DND-41 (cell line): ENCODE measurements at regions not wholly inside any gene's neighbourhood (a gene's known extent, or its start where the extent isn't known, plus 50 kb on each side); places are given as distances from the start of the nearest gene placed in this dataset.

Experiments used
- CTCF ChIP-seq: IDR thresholded peaks from 2 replicates; pipeline ENCODE4 v1.5.1; 2012; ENCODE audit warnings: borderline replicate concordance, low read length, moderate library complexity, mild to moderate bottlenecking; ENCODE audit not compliant: poor library complexity, severe bottlenecking; ENCODE audit errors: extremely low read depth
- EZH2 ChIP-seq: IDR thresholded peaks from 3 replicates; pipeline ENCODE4 v1.6.1; 2012; ENCODE audit warnings: borderline replicate concordance, low read depth, mild to moderate bottlenecking, moderate library complexity, low read length, inconsistent platforms; ENCODE audit not compliant: severe bottlenecking

- no peak for TF ChIP-seq CTCF
- TF ChIP-seq EZH2: no peak
Observed at GRCh38 chr13:90713441-90714133, 633.9 kb upstream of the MIR17HG start.
